OCI-LY3 (cell line): ENCODE measurements at regions not wholly inside any gene's neighbourhood (a gene's known extent, or its start where the extent isn't known, plus 50 kb on each side); places are given as distances from the start of the nearest gene placed in this dataset.

Source experiments
- H2AFZ ChIP-seq: fragments of 200-600, 300-600 bp; shearing (Covaris generic); 2 replicates; pipeline ENCODE4 v1.6.0; 2014; ENCODE audit warnings: antibody characterized with exemption, low read depth, low read length
- H3K27ac ChIP-seq: fragments of 200-600, 300-600 bp; sonication (generic); 2 replicates; pipeline ENCODE4 v1.5.1; 2014; ENCODE audit warnings: mild to moderate bottlenecking, low read length, moderate library complexity, mixed read lengths
- H3K27me3 ChIP-seq: fragments of 200-600, 300-600 bp; sonication (generic); 2 replicates; pipeline ENCODE4 v1.6.1; 2014; ENCODE audit warnings: low read depth, low read length, mixed read lengths
- H3K36me3 ChIP-seq: fragments of 200-600, 300-600 bp; sonication (generic); replicated peaks from 2 replicates; pipeline ENCODE3; 2014; ENCODE audit warnings: low read depth, low read length, mixed read lengths
- H3K4me1 ChIP-seq: fragments of 300-600, 200-600 bp; sonication (generic); 2 replicates; pipeline ENCODE4 v1.6.1; 2014; ENCODE audit warnings: low read length, mixed read lengths
- H3K4me2 ChIP-seq: fragments of 200-600, 300-600 bp; sonication (generic); 2 replicates; pipeline ENCODE4 v1.6.1; 2014; ENCODE audit warnings: low read length, mixed read lengths
- H3K4me3 ChIP-seq: fragments of 300-600, 200-600 bp; sonication (generic); 2 replicates; pipeline ENCODE4 v1.5.1; 2014; ENCODE audit warnings: antibody characterized with exemption, mild to moderate bottlenecking, low read length, moderate library complexity
- H3K79me2 ChIP-seq: fragments of 300-600, 200-600 bp; shearing (Covaris generic); 2 replicates; pipeline ENCODE4 v1.6.1; 2014; ENCODE audit warnings: mild to moderate bottlenecking, low read length, mixed read lengths
- H3K9ac ChIP-seq: fragments of 300-600, 200-600 bp; shearing (Covaris generic); 2 replicates; pipeline ENCODE4 v1.6.0; 2014; ENCODE audit warnings: mild to moderate bottlenecking, low read length, moderate library complexity
- H3K9me3 ChIP-seq: fragments of 200-600, 300-600 bp; shearing (Covaris generic); 2 replicates; pipeline ENCODE4 v1.6.1; 2014; ENCODE audit warnings: low read length, mixed read lengths; ENCODE audit not compliant: insufficient read depth
- H4K20me1 ChIP-seq: fragments of 200-600, 300-600 bp; sonication (generic); 2 replicates; pipeline ENCODE4 v1.6.1; 2016; ENCODE audit warnings: low read length, mixed read lengths; ENCODE audit not compliant: insufficient read depth
- EZH2phosphoT487 ChIP-seq: fragments of 200-600 bp; shearing (Covaris generic); IDR thresholded peaks from 2 replicates; pipeline ENCODE4 v1.6.1; 2018; ENCODE audit warnings: antibody characterized with exemption, mixed run types, low read depth
- TF ChIP-seq, protein P1 (sequence below): fragments of 200-600, 300-600 bp; sonication (generic); IDR thresholded peaks from 2 replicates; pipeline ENCODE4 v1.5.1; 2014; ENCODE audit warnings: antibody characterized with exemption, low read length, low read depth

DNA sequence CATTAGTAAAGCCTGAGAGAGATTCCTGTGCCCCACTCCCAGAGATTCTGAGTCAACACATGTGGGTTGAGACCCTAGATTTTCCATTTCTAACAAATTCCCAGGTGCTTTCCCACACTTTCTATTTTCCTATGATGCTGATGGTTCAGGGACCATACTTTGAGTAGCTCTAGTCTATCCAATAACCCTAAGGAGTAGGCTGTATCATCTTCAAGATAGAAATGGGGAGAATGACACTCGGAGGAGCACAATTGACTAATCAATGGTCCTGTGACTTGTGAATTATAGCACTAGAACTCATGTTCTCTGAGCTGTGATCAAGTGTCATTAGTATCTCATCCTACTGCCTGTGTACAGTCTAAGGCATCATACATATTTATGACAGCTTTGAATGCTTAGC lies 232.9 kb upstream of the B3GALT2 start:
- no peak for TF ChIP-seq EZH2phosphoT487
- TF ChIP-seq, protein P1, sequence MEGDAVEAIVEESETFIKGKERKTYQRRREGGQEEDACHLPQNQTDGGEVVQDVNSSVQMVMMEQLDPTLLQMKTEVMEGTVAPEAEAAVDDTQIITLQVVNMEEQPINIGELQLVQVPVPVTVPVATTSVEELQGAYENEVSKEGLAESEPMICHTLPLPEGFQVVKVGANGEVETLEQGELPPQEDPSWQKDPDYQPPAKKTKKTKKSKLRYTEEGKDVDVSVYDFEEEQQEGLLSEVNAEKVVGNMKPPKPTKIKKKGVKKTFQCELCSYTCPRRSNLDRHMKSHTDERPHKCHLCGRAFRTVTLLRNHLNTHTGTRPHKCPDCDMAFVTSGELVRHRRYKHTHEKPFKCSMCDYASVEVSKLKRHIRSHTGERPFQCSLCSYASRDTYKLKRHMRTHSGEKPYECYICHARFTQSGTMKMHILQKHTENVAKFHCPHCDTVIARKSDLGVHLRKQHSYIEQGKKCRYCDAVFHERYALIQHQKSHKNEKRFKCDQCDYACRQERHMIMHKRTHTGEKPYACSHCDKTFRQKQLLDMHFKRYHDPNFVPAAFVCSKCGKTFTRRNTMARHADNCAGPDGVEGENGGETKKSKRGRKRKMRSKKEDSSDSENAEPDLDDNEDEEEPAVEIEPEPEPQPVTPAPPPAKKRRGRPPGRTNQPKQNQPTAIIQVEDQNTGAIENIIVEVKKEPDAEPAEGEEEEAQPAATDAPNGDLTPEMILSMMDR = no peak
- H3K27ac ChIP-seq = no peak overlapping the region
- H3K4me2 ChIP-seq = no peak overlapping the region
- H3K9me3 ChIP-seq = no peaks in the 10 kb centered on the region
- H3K27me3 ChIP-seq = no peaks in the 10 kb centered on the region
- no peak overlapping the region for H2AFZ ChIP-seq
- no peaks in the 10 kb centered on the region for H3K79me2 ChIP-seq
- H4K20me1 ChIP-seq = no peaks in the 10 kb centered on the region
- no peaks in the 10 kb centered on the region for H3K36me3 ChIP-seq
- H3K4me3 ChIP-seq = no peak overlapping the region
- H3K9ac ChIP-seq = no peak overlapping the region
- peaks cover 14% of the 10 kb centered on the region for H3K4me1 ChIP-seq

DNA sequence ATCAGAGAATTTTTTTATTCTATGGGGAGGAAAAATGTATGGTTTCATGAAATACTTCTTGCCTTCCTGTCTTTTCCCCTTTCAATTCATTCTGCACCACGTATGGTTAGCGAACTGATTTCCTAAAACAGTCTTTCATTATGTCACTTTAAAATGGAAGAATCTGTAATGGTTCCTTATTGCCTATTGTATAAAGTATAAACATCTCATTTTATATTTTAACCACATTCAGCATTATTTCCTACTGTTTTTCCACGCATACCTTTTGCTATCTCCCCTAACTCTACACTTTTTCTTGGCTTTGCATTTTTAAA lies 232.3 kb upstream of the B3GALT2 start:
- no peak overlapping the region for H3K27ac ChIP-seq
- H2AFZ ChIP-seq = peak overlapping the region; percentile 69; the same call in 1 of the 2 replicates
- no peaks in the 10 kb centered on the region for H3K9me3 ChIP-seq
- peak overlapping the region; percentile 46 for H3K4me2 ChIP-seq
- H4K20me1 ChIP-seq = no peaks in the 10 kb centered on the region
- H3K9ac ChIP-seq = no peak overlapping the region
- H3K79me2 ChIP-seq = no peaks in the 10 kb centered on the region
- H3K4me3 ChIP-seq = peak overlapping the region; percentile 4
- H3K36me3 ChIP-seq = no peaks in the 10 kb centered on the region
- H3K4me1 ChIP-seq = peaks cover 14% of the 10 kb centered on the region
- H3K27me3 ChIP-seq = no peaks in the 10 kb centered on the region
- TF ChIP-seq, protein P1 = no peak
- TF ChIP-seq EZH2phosphoT487 = no peak

DNA sequence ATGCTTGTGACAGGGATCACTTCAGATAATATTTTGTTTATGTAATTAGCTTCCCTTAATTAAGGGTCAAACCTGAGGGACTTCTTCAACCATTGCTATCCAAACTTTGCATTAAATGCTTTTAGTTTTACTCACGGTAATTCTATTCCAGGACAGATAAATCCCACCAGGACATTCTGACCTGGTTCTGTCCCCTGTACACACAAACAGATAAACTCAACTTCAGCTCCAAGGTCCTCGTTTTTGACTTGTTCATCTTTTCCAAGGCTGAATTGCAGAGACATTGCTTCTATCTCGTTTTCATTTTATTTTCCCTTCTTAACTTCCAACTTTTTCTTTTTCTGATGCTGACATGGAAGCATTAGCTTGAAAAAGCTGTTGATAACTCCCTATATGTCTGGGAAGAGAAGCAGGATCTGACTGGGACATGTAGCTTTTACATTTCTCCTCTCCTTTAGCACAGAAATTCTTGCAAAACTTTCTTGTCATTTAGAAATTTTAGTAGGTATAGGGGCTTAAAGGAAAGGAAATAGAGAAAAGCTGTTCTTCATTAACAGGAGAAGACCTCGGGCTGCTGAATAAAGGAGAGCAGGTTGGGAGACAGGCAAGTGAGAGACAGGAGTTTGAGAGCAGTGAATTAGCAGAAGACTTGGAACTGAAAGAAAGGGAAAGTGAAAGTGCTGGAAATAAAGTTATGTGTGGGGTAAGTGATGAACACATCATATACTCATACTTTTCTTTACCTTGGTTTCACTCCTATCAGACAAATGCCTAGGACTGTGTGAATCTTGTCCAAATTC lies 231.7 kb upstream of the B3GALT2 start:
- Histone ChIP-seq H3K79me2 (no peaks in the 10 kb centered on the region), H3K27ac (no peak overlapping the region), H3K4me1 (peaks cover 14% of the 10 kb centered on the region), H2AFZ (peak overlapping the region; percentile 69), H3K9me3 (no peaks in the 10 kb centered on the region), H3K36me3 (no peaks in the 10 kb centered on the region), H3K9ac (peak overlapping the region; percentile 12; the same call in 1 of the 2 replicates), H3K4me3 (peak overlapping the region; percentile 4), H4K20me1 (no peaks in the 10 kb centered on the region), H3K27me3 (no peaks in the 10 kb centered on the region), H3K4me2 (peak overlapping the region; percentile 46)
- TF ChIP-seq, protein P1 = no peak
- no peak for TF ChIP-seq EZH2phosphoT487

DNA sequence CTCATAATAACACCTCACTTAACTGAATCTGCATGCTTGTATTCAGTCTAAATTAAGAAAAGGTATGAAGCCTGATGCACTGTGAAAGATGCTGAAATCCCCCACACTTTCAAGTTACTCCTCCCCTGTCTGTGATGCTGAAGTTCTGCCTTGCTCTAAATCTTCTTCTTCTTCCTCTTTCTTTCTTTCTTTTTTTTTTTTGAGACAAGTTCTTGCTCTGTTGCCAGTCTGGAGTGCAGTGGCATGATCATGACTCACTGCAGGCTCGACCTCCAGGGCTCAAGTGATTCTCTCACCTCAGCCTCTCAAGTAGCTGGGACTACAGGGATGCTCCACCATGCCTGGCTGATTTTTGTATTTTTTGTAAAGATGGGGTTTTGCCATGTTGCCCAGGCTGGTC lies 231.0 kb upstream of the B3GALT2 start:
- H4K20me1 ChIP-seq = no peaks in the 10 kb centered on the region
- H3K9me3 ChIP-seq = no peaks in the 10 kb centered on the region
- H3K79me2 ChIP-seq = no peaks in the 10 kb centered on the region
- H3K4me3 ChIP-seq = no peak overlapping the region
- TF ChIP-seq EZH2phosphoT487 = no peak
- TF ChIP-seq, protein P1 = no peak
- H3K9ac ChIP-seq = no peak overlapping the region
- H2AFZ ChIP-seq = no peak overlapping the region
- peaks cover 14% of the 10 kb centered on the region for H3K4me1 ChIP-seq
- no peak overlapping the region for H3K4me2 ChIP-seq
- no peaks in the 10 kb centered on the region for H3K36me3 ChIP-seq
- H3K27ac ChIP-seq = no peak overlapping the region
- no peaks in the 10 kb centered on the region for H3K27me3 ChIP-seq
